ENCODE measurements at regions not wholly inside any gene's neighbourhood (a gene's known extent, or its start where the extent isn't known, plus 50 kb on each side); places are given as distances from the start of the nearest gene placed in this dataset.

GRCh38 chr10:120995768-120996167, 144.6 kb downstream of the WDR11 start:
- H3K9me3 ChIP-seq, result peaks cover 0 to 34% (median 8%) of the 10 kb centered on the region in 8 donors
- no peak overlapping the region for H3K4me3 ChIP-seq
- H3K27ac ChIP-seq, result no peak overlapping the region
- peaks cover 0 to 30% (median 0%) of the 10 kb centered on the region in 7 donors for H3K27me3 ChIP-seq (replicated peaks in 1 of 7)
- H3K4me1 ChIP-seq, result no peaks in the 10 kb centered on the region
- WGBS, 5 donors, result 81 to 92% (median 89%) methylated on average over 4 of the region's 4 CpGs
- TF ChIP-seq POLR2A (IDR thresholded peaks at IDR 0.05) (no peak), CTCF (IDR thresholded peaks at IDR 0.05 in 8 of 11, conservative IDR thresholded peaks at IDR 0.05 in 3 of 11) (no peak), POLR2AphosphoS5 (IDR thresholded peaks at IDR 0.05) (no peak)
- H3K36me3 ChIP-seq, result no peaks in the 10 kb centered on the region
- intact Hi-C loops (cut with DNase I; ENCODE audit: low total_unique reads), result no loop called here
- DNase-seq, result no peak

- WGBS, 5 donors, result 73 to 83% (median 81%) methylated on average over 8 to 9 of the region's 9 CpGs
- no peak for DNase-seq
These were observed 145.4 kb downstream of the WDR11 start for GRCh38 chr10:120996456-120997034.

GRCh38 chr10:120997313-120997712, 146.2 kb downstream of the WDR11 start:
- intact Hi-C loops (cut with DNase I; ENCODE audit: low total_unique reads), result no loop called here
- no peak for TF ChIP-seq POLR2AphosphoS5 (IDR thresholded peaks at IDR 0.05)
- TF ChIP-seq CTCF (IDR thresholded peaks at IDR 0.05 in 8 of 11, conservative IDR thresholded peaks at IDR 0.05 in 3 of 11), result no peak
- TF ChIP-seq POLR2A (IDR thresholded peaks at IDR 0.05), result no peak
- Histone ChIP-seq H3K27me3 (replicated peaks in 1 of 7) (peaks cover 0 to 33% (median 0%) of the 10 kb centered on the region in 7 donors), H3K4me3 (no peak overlapping the region), H3K4me1 (no peaks in the 10 kb centered on the region), H3K27ac (no peak overlapping the region), H3K9me3 (peaks cover 0 to 28% (median 8%) of the 10 kb centered on the region in 8 donors), H3K36me3 (no peaks in the 10 kb centered on the region)
- DNase-seq, result no peak
- WGBS, 5 donors, result 10 to 69% (median 27%) methylated on average over 1 of the region's 1 CpG

More at GRCh38 chr10:120996456-120997034, 145.4 kb downstream of the WDR11 start:
- Histone ChIP-seq H3K4me3 (no peak overlapping the region), H3K36me3 (no peaks in the 10 kb centered on the region), H3K4me1 (no peaks in the 10 kb centered on the region), H3K9me3 (peaks cover 0 to 28% (median 8%) of the 10 kb centered on the region in 8 donors), H3K27ac (no peak overlapping the region), H3K27me3 (replicated peaks in 1 of 7) (peaks cover 0 to 33% (median 0%) of the 10 kb centered on the region in 7 donors)
- intact Hi-C loops (cut with DNase I; ENCODE audit: low total_unique reads), result no loop called here
- no peak for TF ChIP-seq CTCF (IDR thresholded peaks at IDR 0.05 in 8 of 11, conservative IDR thresholded peaks at IDR 0.05 in 3 of 11)
- TF ChIP-seq POLR2AphosphoS5 (IDR thresholded peaks at IDR 0.05), result no peak
- no peak for TF ChIP-seq POLR2A (IDR thresholded peaks at IDR 0.05)

- WGBS, 5 donors, result 68 to 77% (median 69%) methylated on average over 3 of the region's 3 CpGs
- intact Hi-C loops (cut with DNase I; ENCODE audit: low total_unique reads), result no loop called here
- Histone ChIP-seq H3K9me3 (peaks cover 0 to 25% (median 8%) of the 10 kb centered on the region in 8 donors), H3K27me3 (replicated peaks in 1 of 7) (peaks cover 0 to 33% (median 0%) of the 10 kb centered on the region in 7 donors), H3K36me3 (no peaks in the 10 kb centered on the region), H3K27ac (no peak overlapping the region), H3K4me1 (no peaks in the 10 kb centered on the region), H3K4me3 (no peak overlapping the region)
- TF ChIP-seq POLR2A (IDR thresholded peaks at IDR 0.05) (no peak), POLR2AphosphoS5 (IDR thresholded peaks at IDR 0.05) (no peak), CTCF (IDR thresholded peaks at IDR 0.05 in 8 of 11, conservative IDR thresholded peaks at IDR 0.05 in 3 of 11) (no peak)
- no peak for DNase-seq
These were observed 146.6 kb downstream of the WDR11 start for GRCh38 chr10:120997756-120998155.
